Activated CD4-positive, alpha-beta memory T cell treated with anti-CD3 and anti-CD28 coated beads for 36 hours (primary cell): ENCODE measurements at regions not wholly inside any gene's neighbourhood (a gene's known extent, or its start where the extent isn't known, plus 50 kb on each side); places are given as distances from the start of the nearest gene placed in this dataset.

Experiments
- CTCF ChIA-PET: fragments of 350-600 bp; sonication (Branson Sonifier 250); formaldehyde crosslinking; loops from one replicate; lab custom pipeline; 2021; ENCODE audit warnings: antibody characterized with exemption, inconsistent platforms; lab: Charles Lee
- POLR2A ChIA-PET: fragments of 350-600 bp; sonication (Branson Sonifier 250); formaldehyde crosslinking; loops from one replicate; lab custom pipeline; 2021; ENCODE audit warnings: antibody characterized with exemption; lab: Charles Lee
- DNase-seq: peaks from one replicate; pipeline ENCODE4 v3.0.0-alpha.2; 2020
- H3K27ac Mint-ChIP-seq: one replicate; pipeline ENCODE4 v1.8.0; 2021; ENCODE audit warnings: mixed read lengths
- H3K27me3 Mint-ChIP-seq: one replicate; pipeline ENCODE4 v1.8.0; 2021; ENCODE audit warnings: mixed read lengths
- H3K36me3 Mint-ChIP-seq: one replicate; pipeline ENCODE4 v1.8.0; 2021; ENCODE audit warnings: mixed read lengths
- H3K4me1 Mint-ChIP-seq: one replicate; pipeline ENCODE4 v1.8.0; 2021; ENCODE audit warnings: low read depth, mixed read lengths
- H3K4me3 Mint-ChIP-seq: one replicate; pipeline ENCODE4 v1.8.0; 2021; ENCODE audit warnings: mild to moderate bottlenecking, mixed read lengths
- H3K9me3 Mint-ChIP-seq: one replicate; pipeline ENCODE4 v1.8.0; 2021; ENCODE audit warnings: mixed read lengths
- intact Hi-C: fragments of 100-400 bp; cut with micrococcal nuclease; formaldehyde crosslinking; loops from one replicate; pipeline ENCODE4 v1.15.1; 2023

DNA sequence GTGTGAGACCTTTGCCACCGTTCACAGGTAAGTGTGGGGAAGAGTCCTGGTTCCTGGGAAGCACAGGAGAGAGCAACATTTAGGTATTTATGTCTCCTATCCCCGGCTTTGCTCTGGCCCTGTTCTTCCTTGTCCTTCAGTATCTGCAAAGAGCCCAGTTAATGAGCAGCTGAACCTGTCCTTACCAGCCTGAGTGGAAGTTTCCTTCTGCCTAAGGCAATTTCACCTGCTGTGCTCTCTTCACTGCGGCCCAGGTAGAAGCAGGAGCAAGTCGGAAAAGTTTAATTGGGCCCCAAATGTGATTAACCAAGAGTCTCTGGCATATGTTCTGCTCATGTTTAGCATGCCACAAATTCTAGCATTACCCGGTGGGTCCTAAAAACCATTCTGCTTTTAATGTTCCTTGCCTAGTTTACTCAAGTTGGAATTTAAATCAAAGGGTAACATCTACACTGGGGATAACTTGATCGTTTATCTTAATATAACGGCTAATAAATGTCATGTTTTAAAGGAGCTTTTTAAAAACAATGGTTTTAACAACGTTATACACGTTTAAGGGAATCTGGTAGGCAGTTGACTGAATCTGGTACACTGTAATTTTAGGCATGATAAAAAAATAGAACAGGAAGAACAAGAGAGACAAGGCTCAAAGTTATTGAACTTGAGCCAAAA, 817.1 kb downstream of the TYW1 start:
- POLR2A ChIA-PET = no interaction called here
- peaks cover 17% of the 10 kb centered on the region for H3K9me3 Mint-ChIP-seq
- no peak for DNase-seq

DNA sequence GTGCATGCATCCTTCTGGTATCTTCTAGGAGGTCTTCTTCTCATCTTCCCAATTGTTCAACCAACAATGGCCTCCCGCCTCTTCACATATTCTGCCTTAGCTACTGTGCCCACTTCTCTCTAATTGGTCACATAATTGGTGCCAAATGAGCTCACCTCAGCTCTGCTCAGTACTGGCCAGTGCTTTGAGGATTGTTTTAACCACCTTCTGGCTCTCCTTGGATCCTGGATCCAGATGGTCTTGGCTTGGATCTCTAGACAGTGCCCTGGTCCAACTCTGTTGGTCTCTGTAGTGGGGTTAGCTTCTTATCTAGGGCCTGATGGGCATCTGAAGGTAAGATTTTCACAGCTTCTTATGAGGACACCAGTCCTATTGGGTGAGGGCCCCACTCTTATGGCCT, 820.8 kb downstream of the TYW1 start:
- intact Hi-C loops = no loop called here
- POLR2A ChIA-PET = no interaction called here
- Mint-ChIP-seq H3K4me1 (no peaks in the 10 kb centered on the region), H3K27ac (no peak overlapping the region), H3K36me3 (no peaks in the 10 kb centered on the region), H3K4me3 (no peak overlapping the region), H3K9me3 (peaks cover 23% of the 10 kb centered on the region), H3K27me3 (no peaks in the 10 kb centered on the region)
- DNase-seq = no peak
- CTCF ChIA-PET = no interaction called here

More for the DNA sequence above, 817.1 kb downstream of the TYW1 start:
- CTCF ChIA-PET = no interaction called here
- intact Hi-C loops = no loop called here
- Mint-ChIP-seq H3K27me3 (no peaks in the 10 kb centered on the region), H3K4me1 (no peaks in the 10 kb centered on the region), H3K36me3 (no peaks in the 10 kb centered on the region), H3K4me3 (no peak overlapping the region), H3K27ac (no peak overlapping the region)

DNA sequence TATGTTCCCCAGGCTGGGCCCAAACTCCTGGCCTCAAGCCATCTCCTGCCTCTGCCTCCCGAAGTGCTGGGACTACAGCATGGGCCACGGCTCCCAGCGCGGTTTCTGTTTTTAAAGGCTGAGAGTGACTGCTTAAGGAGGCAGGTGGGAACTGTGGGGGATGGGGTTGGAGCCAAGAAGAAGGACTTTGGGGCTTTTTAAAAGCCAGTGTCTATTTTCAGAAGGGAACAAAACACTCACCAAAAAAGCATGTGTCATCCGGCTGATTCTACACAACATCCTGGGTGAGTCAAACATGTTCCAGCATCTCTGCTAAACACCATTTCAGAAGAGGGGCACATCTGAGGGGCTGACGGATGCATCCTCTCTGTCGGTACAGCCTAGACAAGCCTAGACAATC, 824.5 kb downstream of the TYW1 start:
- H3K9me3 Mint-ChIP-seq = peaks cover 40% of the 10 kb centered on the region
- ChIA-PET POLR2A (no interaction called here), CTCF (no interaction called here)
- H3K27ac Mint-ChIP-seq = no peak overlapping the region
- no peaks in the 10 kb centered on the region for H3K4me1 Mint-ChIP-seq
- DNase-seq = no peak
- no peak overlapping the region for H3K4me3 Mint-ChIP-seq
- intact Hi-C loops = no loop called here
- no peaks in the 10 kb centered on the region for H3K27me3 Mint-ChIP-seq
- no peaks in the 10 kb centered on the region for H3K36me3 Mint-ChIP-seq

DNA sequence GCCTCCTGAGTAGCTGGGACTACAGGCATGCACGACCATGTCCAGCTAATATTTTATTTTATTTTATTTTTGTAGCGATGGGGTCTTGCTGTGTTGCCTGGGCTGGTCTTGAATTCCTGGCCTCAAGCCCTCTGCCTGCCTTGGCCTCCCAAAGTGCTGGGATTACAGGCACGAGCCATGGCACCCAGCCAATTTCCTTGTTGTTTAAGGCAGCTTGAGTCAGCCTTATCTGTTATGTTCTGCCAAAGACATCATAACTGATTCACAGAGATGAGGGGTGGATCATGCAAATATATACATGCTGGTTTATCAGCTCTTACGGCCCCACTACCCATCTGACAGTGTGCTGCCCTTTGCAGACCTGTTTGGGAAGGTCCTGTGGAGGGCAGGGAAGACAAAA, 826.7 kb downstream of the TYW1 start:
- no peaks in the 10 kb centered on the region for H3K4me1 Mint-ChIP-seq
- H3K36me3 Mint-ChIP-seq = no peaks in the 10 kb centered on the region
- CTCF ChIA-PET = no interaction called here
- H3K27me3 Mint-ChIP-seq = no peaks in the 10 kb centered on the region
- no peak overlapping the region for H3K4me3 Mint-ChIP-seq
- H3K27ac Mint-ChIP-seq = no peak overlapping the region
- DNase-seq = no peak
- peaks cover 37% of the 10 kb centered on the region for H3K9me3 Mint-ChIP-seq
- POLR2A ChIA-PET = no interaction called here
- intact Hi-C loops = no loop called here

DNA sequence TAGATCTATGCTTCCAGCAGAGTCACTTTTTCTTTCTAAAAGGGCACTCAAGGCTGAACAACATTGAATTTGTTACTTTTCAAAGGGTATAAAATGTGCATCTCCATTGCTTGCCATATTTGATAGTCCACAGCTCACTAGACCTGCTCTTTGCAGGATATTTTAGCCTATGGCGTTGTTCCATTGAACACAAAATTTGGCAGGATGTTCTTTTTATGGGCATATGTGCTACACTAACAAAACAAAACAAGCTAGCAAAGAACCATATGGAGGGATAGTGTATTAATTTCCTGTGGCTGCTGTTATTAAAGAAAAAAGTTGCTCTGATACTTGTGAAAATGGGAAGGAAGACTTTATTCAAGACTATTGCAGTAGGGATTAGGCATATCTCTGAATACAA, 828.7 kb downstream of the TYW1 start:
- no peaks in the 10 kb centered on the region for H3K4me1 Mint-ChIP-seq
- ChIA-PET POLR2A (no interaction called here), CTCF (no interaction called here)
- intact Hi-C loops = no loop called here
- H3K36me3 Mint-ChIP-seq = no peaks in the 10 kb centered on the region
- no peak overlapping the region for H3K4me3 Mint-ChIP-seq
- no peaks in the 10 kb centered on the region for H3K27me3 Mint-ChIP-seq
- peaks cover 24% of the 10 kb centered on the region for H3K9me3 Mint-ChIP-seq
- H3K27ac Mint-ChIP-seq = no peak overlapping the region
- DNase-seq = no peak

DNA sequence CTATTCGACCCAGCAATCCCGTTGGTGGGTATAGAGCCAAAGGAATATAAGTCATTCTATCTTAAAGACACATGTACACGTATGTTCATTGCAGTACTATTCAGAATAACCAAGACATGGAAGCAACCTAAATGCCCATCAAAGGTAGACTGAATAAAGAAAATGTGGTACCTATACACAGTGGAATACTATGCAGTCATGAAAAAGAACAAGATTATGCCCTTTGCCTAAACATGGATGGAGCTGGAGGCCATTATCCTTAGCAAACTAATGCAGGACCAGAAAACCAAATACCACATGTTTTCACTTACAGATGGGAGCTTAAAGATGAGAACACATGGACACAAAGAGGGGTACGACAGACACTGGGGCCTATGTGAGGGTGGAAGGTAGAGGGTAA, 845.3 kb downstream of the TYW1 start:
- Mint-ChIP-seq H3K27me3 (no peaks in the 10 kb centered on the region), H3K27ac (no peak overlapping the region), H3K4me3 (no peak overlapping the region), H3K36me3 (no peaks in the 10 kb centered on the region), H3K9me3 (peaks cover 14% of the 10 kb centered on the region), H3K4me1 (no peaks in the 10 kb centered on the region)
- ChIA-PET CTCF (no interaction called here), POLR2A (no interaction called here)
- intact Hi-C loops = no loop called here
- no peak for DNase-seq

DNA sequence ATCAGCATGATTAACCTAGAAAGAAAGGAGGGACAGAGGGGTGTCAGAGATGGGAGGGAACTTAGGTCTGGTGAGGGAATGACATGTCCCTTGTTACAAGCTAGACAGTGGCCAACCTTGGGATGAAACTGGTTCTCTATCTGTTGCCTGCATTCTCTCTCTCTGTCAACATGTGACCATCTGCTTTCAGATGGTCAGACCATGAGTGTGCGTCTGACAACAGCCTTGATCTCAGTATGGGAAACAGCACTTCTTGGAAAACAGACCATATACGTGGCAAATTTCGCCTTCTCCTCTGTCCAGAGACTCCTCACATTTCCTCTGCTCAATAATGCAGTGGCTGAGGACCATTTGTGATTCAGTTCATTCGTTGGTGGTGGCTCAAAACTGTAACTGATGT, 845.9 kb downstream of the TYW1 start:
- H3K4me1 Mint-ChIP-seq = no peaks in the 10 kb centered on the region
- ChIA-PET POLR2A (no interaction called here), CTCF (no interaction called here)

DNA sequence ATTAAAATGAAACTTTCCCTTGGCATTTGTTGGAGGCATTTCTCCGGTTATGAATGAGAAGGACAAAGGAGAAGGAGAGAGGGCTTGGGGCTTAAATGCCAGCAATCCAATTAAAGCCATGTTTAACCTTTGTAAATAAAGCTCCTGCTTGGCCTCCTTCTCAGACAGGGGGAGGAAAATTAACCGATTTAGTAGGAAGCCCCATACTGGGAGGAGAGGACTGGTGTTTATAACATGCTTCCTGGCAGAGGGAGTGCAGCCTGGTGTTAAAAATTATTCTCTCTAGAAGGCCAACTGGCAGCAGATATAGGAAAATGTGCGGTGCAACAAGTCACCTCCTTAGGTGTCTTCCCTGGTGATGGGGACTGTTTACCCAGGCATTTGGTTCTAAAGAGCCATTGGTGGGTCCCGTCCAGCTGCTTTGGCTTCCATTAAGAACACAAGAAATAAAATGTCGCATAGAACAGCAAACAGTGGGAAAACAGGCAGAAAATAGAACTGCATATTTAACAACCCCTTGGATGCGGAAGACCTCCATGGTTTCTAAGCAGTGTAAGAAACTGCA, 846.5 kb downstream of the TYW1 start:
- H3K4me3 Mint-ChIP-seq = no peak overlapping the region
- no peak overlapping the region for H3K27ac Mint-ChIP-seq
- peaks cover 13% of the 10 kb centered on the region for H3K9me3 Mint-ChIP-seq
- DNase-seq = no peak
- H3K27me3 Mint-ChIP-seq = no peaks in the 10 kb centered on the region
- H3K4me1 Mint-ChIP-seq = no peaks in the 10 kb centered on the region
- no peaks in the 10 kb centered on the region for H3K36me3 Mint-ChIP-seq
- intact Hi-C loops = no loop called here
- ChIA-PET POLR2A (no interaction called here), CTCF (no interaction called here)

More for the DNA sequence above, 845.9 kb downstream of the TYW1 start:
- Mint-ChIP-seq H3K4me3 (no peak overlapping the region), H3K36me3 (no peaks in the 10 kb centered on the region), H3K27ac (no peak overlapping the region), H3K9me3 (peaks cover 13% of the 10 kb centered on the region), H3K27me3 (no peaks in the 10 kb centered on the region)
- DNase-seq = no peak
- intact Hi-C loops = no loop called here

DNA sequence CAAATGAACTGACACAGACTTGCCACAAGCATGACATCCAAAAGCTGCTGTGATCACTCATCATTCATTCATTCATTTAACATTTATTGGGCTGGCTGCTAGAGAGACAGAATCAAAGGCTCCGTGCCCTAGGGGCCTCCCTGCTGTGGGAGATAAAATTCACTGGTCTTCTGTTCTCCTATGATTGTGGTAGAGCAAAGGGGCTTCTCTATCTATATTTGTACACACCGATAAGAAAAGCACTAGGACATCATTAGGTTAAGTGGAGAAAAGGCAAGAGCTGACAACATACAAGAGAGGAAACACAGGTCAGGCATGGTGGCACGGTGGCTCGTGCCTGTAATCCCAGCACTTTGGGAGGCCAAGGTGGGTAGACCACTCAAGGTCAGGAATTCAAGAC, 847.0 kb downstream of the TYW1 start:
- H3K36me3 Mint-ChIP-seq = no peaks in the 10 kb centered on the region
- H3K9me3 Mint-ChIP-seq = peaks cover 13% of the 10 kb centered on the region
- no peaks in the 10 kb centered on the region for H3K27me3 Mint-ChIP-seq
- no peak overlapping the region for H3K27ac Mint-ChIP-seq
- intact Hi-C loops = no loop called here
- H3K4me1 Mint-ChIP-seq = no peaks in the 10 kb centered on the region
- no peak overlapping the region for H3K4me3 Mint-ChIP-seq
- DNase-seq = no peak
- ChIA-PET POLR2A (no interaction called here), CTCF (no interaction called here)

DNA sequence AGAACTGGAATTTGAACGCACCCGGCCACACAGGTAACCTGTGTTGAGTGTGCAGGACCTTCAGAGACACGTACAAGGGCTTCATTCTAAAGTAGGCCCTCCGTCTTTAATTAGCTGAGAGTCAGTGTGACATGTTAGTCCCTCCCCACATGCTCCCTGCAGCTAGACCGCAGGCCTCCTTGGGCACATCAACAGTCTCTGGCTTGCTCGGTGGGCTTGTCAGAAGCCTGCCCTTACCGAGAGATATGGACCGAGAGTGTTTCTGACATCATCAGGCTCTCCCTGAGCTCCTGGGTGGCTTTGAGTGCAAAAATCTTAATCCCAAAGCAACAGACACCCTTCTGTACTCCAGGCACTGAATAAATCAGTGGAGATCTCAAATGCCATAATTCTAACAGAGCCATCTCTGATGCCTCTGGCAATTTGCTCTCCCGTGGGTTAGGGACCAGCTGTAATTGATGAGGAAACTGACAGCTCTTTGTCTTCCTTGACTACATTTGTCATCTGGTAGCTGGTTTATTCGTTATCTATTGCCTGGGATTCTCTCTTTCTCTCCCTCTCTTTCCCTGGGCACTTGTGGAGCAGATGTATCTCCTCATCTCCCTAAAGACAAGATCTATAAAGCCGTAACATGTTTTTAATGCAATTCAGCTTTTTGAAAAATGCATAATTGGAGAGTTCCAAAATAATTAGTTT, 850.6 kb downstream of the TYW1 start:
- POLR2A ChIA-PET = no interaction called here
- H3K27me3 Mint-ChIP-seq = no peaks in the 10 kb centered on the region

DNA sequence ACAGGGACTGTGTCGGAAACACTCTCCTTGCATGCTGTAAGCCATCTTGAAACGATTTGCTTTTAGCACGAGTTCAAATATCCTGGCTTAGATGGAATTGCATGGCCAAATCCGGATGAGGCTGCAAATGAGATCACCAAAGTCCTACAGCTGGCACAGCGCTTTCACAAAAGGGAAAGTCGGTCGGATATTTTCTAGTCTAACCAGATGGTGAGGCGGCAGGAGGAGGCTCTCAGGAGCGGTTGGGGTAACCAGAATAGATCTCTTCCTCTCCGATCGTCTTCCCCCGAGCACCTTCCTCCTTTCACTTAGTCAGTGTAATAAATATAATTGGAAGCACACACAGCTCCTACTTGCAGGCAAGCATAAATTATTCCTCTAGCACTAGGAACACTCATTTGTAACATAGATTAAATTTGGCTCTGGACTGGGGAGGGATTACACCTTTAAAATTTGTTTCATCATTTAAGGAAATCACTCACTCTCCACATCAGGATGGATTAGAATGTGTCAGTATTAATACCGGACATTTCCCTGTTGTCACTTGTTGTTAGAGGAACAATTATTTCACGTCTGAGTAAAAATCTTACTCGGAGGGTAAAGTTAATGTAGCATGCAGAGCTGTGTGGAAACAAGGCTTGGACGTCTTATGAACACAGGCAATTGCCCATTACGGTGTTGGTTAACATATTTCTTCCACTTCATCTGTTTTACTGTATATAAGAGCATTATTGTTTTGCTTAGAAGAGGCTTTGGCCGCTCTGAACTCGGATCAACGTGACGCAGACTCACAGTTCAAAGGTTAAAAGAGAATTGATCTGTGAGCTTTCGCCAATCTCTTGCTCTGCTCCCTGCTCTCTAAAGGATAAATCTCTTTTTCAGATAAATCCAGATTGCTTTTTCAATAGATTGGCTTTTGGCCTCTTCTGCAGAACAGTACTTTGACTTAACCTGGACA, 857.9 kb downstream of the TYW1 start:
- CTCF ChIA-PET = no interaction called here
- H3K4me1 Mint-ChIP-seq = no peaks in the 10 kb centered on the region

More for the DNA sequence above, 850.6 kb downstream of the TYW1 start:
- Mint-ChIP-seq H3K36me3 (no peaks in the 10 kb centered on the region), H3K4me3 (no peak overlapping the region), H3K4me1 (no peaks in the 10 kb centered on the region), H3K9me3 (no peaks in the 10 kb centered on the region), H3K27ac (no peak overlapping the region)
- intact Hi-C loops = no loop called here
- CTCF ChIA-PET = no interaction called here
- no peak for DNase-seq

DNA sequence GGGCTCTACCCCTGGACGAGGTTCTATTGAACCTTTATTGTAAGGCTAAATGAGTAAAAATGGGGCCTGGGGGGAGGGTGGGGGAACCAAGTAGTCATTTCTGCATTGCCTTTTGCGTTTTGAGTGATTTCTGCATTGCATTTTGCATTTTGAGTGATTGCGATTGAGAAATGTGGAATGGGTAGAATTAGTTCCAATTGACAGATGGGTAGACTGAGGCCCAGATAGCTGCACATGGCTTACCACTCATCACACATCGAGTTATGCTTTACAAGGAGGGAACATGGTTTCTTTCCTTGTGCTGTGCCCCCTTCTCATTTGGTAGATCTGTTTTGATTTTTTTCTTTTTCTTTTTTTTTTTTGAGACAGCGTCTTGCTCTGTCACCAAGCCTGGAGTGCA, 858.7 kb downstream of the TYW1 start:
- ChIA-PET CTCF (no interaction called here), POLR2A (no interaction called here)
- Mint-ChIP-seq H3K4me3 (no peak overlapping the region), H3K4me1 (no peaks in the 10 kb centered on the region), H3K27me3 (no peaks in the 10 kb centered on the region), H3K9me3 (peaks cover 19% of the 10 kb centered on the region), H3K36me3 (no peaks in the 10 kb centered on the region), H3K27ac (no peak overlapping the region)
- intact Hi-C loops = no loop called here
- no peak for DNase-seq

More for the DNA sequence above, 857.9 kb downstream of the TYW1 start:
- Mint-ChIP-seq H3K4me3 (no peak overlapping the region), H3K9me3 (peaks cover 17% of the 10 kb centered on the region), H3K36me3 (no peaks in the 10 kb centered on the region), H3K27ac (no peak overlapping the region), H3K27me3 (no peaks in the 10 kb centered on the region)
- POLR2A ChIA-PET = no interaction called here
- intact Hi-C loops = no loop called here
- no peak for DNase-seq
